GM12878 (cell line): ENCODE measurements at regions not wholly inside any gene's neighbourhood (a gene's known extent, or its start where the extent isn't known, plus 50 kb on each side); places are given as distances from the start of the nearest gene placed in this dataset.

ENCODE experiments used
- ATAC-seq: fragments of 200-7000 bp; cut with Tn5 transposase; 3 replicates; pipeline ENCODE4 v1.9.1; 2020; ENCODE audit warnings: mild to moderate bottlenecking, moderate library complexity
- BruUV-seq: library from RNA; stranded (reverse); fragments of 400-500 nt; replicated peaks from 2 replicates; lab custom pipeline; 2021; lab: Mats Ljungman, UMichigan
- CTCF ChIA-PET: fragments of 300-600 bp; sonication (Branson Sonifier 250); formaldehyde crosslinking; extraction: SDS; loops from one replicate; lab custom pipeline; 2021; ENCODE audit warnings: inconsistent platforms; lab: Yijun Ruan, JAX
- POLR2A ChIA-PET: fragments of 350-600 bp; formaldehyde crosslinking; extraction: SDS; loops from one replicate; lab custom pipeline; 2021; ENCODE audit warnings: inconsistent platforms; lab: Charles Lee
- RAD21 ChIA-PET: fragments of 300-600 bp; sonication (Branson Sonifier 250); formaldehyde crosslinking; loops from one replicate; lab custom pipeline; 2023; ENCODE audit warnings: antibody characterized with exemption; ENCODE audit not compliant: unreplicated experiment; lab: Charles Lee
- SMC1A ChIA-PET: fragments of 300-600 bp; sonication (Branson Sonifier 250); formaldehyde crosslinking; loops from one replicate; lab custom pipeline; 2023; ENCODE audit not compliant: unreplicated experiment, uncharacterized antibody; lab: Charles Lee
- DNase-seq: peaks from one replicate; pipeline ENCODE4 v3.0.0-alpha.2; 2011; ENCODE audit warnings: low read depth, low spot score
- FAIRE-seq: peaks from 3 replicates; lab custom pipeline; 2011; peaks lifted over from hg19 to GRCh38; lab: Jason Lieb, UNC
- H2AFZ ChIP-seq: 2 replicates; pipeline ENCODE4 v1.6.0; 2011; ENCODE audit warnings: low read depth, low read length, control low read depth; ENCODE audit not compliant: control insufficient read depth
- H3K27ac ChIP-seq: 2 replicates; pipeline ENCODE4 v1.5.1; 2011; ENCODE audit warnings: control low read depth; ENCODE audit not compliant: control insufficient read depth, insufficient read depth
- H3K27me3 ChIP-seq, 2 experiments: replicated peaks in 1 of 2; 2 replicates each; pipeline versions ENCODE4 v1.6.0 to v1.6.1; 2011; ENCODE audit warnings: low read length in 1 of 2; ENCODE audit not compliant: control insufficient read depth in 2 of 2, insufficient read depth in 2 of 2
- H3K36me3 ChIP-seq, 2 experiments: 2 replicates each; pipeline ENCODE4 v1.5.1; 2011; ENCODE audit warnings: low read length in 1 of 2; ENCODE audit not compliant: control insufficient read depth in 2 of 2, insufficient read depth in 2 of 2
- H3K4me1 ChIP-seq: 2 replicates; pipeline ENCODE4 v1.6.1; 2011; ENCODE audit warnings: mild to moderate bottlenecking, low read length, moderate library complexity, mixed read lengths; ENCODE audit not compliant: control insufficient read depth, insufficient read depth
- H3K4me2 ChIP-seq: 2 replicates; pipeline ENCODE4 v1.6.0; 2011; ENCODE audit warnings: control low read depth; ENCODE audit not compliant: control insufficient read depth, insufficient read depth
- H3K4me3 ChIP-seq: fragments of 200-600 bp; sonication (generic); 2 replicates; pipeline ENCODE4 v1.5.1; 2016
- H3K79me2 ChIP-seq: 2 replicates; pipeline ENCODE4 v1.6.0; 2011; ENCODE audit warnings: low read length; ENCODE audit not compliant: control insufficient read depth, insufficient read depth
- H3K9ac ChIP-seq: 2 replicates; pipeline ENCODE4 v1.8.0; 2011; ENCODE audit warnings: low read length, control low read depth, mixed read lengths; ENCODE audit not compliant: control insufficient read depth, insufficient read depth
- H3K9me3 ChIP-seq: replicated peaks from 3 replicates; pipeline ENCODE4 v1.5.1; 2011; ENCODE audit warnings: mild to moderate bottlenecking, low read length; ENCODE audit not compliant: control insufficient read depth, insufficient read depth
- H4K20me1 ChIP-seq: 2 replicates; pipeline ENCODE4 v1.6.0; 2011; ENCODE audit not compliant: control insufficient read depth, insufficient read depth
- ATF7 ChIP-seq: fragments of 450-650 bp; IDR thresholded peaks from 2 replicates; pipeline ENCODE4 v1.6.1; 2016; ENCODE audit warnings: low read depth, mild to moderate bottlenecking
- BMI1 ChIP-seq: fragments of 450-650 bp; IDR thresholded peaks from 2 replicates; pipeline ENCODE4 v1.6.1; 2016; ENCODE audit warnings: mild to moderate bottlenecking, moderate library complexity, borderline replicate concordance
- EP300 ChIP-seq, 2 experiments: fragments of 150-350 bp in 1 of 2; IDR thresholded peaks; 2 replicates each; pipeline ENCODE4 v1.6.1; 2011 to 2012; ENCODE audit warnings: low read depth in 2 of 2, low read length in 2 of 2, borderline replicate concordance in 1 of 2, improper control_type of control experiment in 1 of 2, inconsistent platforms in 1 of 2; ENCODE audit not compliant: control insufficient read depth in 1 of 2
- IRF4 ChIP-seq: IDR thresholded peaks from 2 replicates; pipeline ENCODE4 v1.6.1; 2011; ENCODE audit warnings: low read depth, low read length
- JUND ChIP-seq: IDR thresholded peaks from 2 replicates; pipeline ENCODE4 v1.6.1; 2012; ENCODE audit warnings: low read depth, mild to moderate bottlenecking, low read length, improper control_type of control experiment, moderate library complexity
- MYC ChIP-seq: IDR thresholded peaks from 2 replicates; pipeline ENCODE4 v1.6.1; 2011; ENCODE audit warnings: mild to moderate bottlenecking, low read length, moderate library complexity, inconsistent platforms; ENCODE audit not compliant: insufficient read depth, insufficient replicate concordance, insufficient read length, severe bottlenecking
- NFYA ChIP-seq: IDR thresholded peaks from 2 replicates; pipeline ENCODE4 v1.6.1; 2011; ENCODE audit warnings: low read depth, mild to moderate bottlenecking, low read length, improper control_type of control experiment, borderline replicate concordance
- POLR2AphosphoS5 ChIP-seq: IDR thresholded peaks from 2 replicates; pipeline ENCODE4 v1.6.1; 2011; ENCODE audit warnings: mild to moderate bottlenecking, low read length, inconsistent platforms
- RCOR1 ChIP-seq: conservative IDR thresholded peaks from 2 replicates; pipeline ENCODE4 v1.6.1; 2012; ENCODE audit warnings: low read depth, low read length, improper control_type of control experiment
- RFX5 ChIP-seq: IDR thresholded peaks from 2 replicates; pipeline ENCODE4 v1.6.1; 2011; ENCODE audit warnings: low read depth, low read length, improper control_type of control experiment
- SIX5 ChIP-seq: IDR thresholded peaks from 2 replicates; pipeline ENCODE4 v1.6.1; 2011; ENCODE audit warnings: mild to moderate bottlenecking, low read depth, low read length, moderate library complexity; ENCODE audit not compliant: severe bottlenecking
- SMAD5 ChIP-seq: IDR thresholded peaks from 2 replicates; pipeline ENCODE4 v1.6.1; 2016; ENCODE audit warnings: antibody characterized with exemption, low read depth
- WGBS: methylation state at CpG from one replicate; pipeline ENCODE4 v1.1.6; 2016; ENCODE audit warnings: low lambda C conversion rate; ENCODE audit not compliant: insufficient replicate concordance, insufficient coverage; ENCODE audit errors: missing lambda C conversion rate; 5-methylcytosine and 5-hydroxymethylcytosine counted together
- in situ Hi-C: fragments of 300-500 bp; cut with MboI; formaldehyde crosslinking; loops from 9 replicates; pipeline ENCODE4 v1.14.3; 2018; ENCODE audit warnings: mixed read lengths
- intact Hi-C: fragments of 100-400 bp; cut with micrococcal nuclease; formaldehyde crosslinking; loops from one replicate; pipeline ENCODE4 v1.14.2; 2022; ENCODE audit not compliant: unreplicated experiment
- TF ChIP-seq, protein P1 (sequence below): fragments of 150-350 bp; IDR thresholded peaks from 2 replicates; pipeline ENCODE4 v1.6.1; 2014; ENCODE audit warnings: mild to moderate bottlenecking, low read depth, low read length
- TF ChIP-seq, protein P2 (sequence below): IDR thresholded peaks from 2 replicates; pipeline ENCODE4 v1.6.1; 2011; ENCODE audit warnings: low read depth, low read length, improper control_type of control experiment, borderline replicate concordance
- TF ChIP-seq, protein P3 (sequence below): fragments of 450-650 bp; conservative IDR thresholded peaks from 2 replicates; pipeline ENCODE4 v1.6.1; 2017; ENCODE audit warnings: mild to moderate bottlenecking, moderate library complexity
- TF ChIP-seq, protein P4 (sequence below): IDR thresholded peaks from 2 replicates; pipeline ENCODE4 v1.6.1; 2011; ENCODE audit warnings: low read depth, mild to moderate bottlenecking, low read length, moderate library complexity, borderline replicate concordance; ENCODE audit errors: extremely low read depth
- TF ChIP-seq, protein P5 (sequence below): fragments of 450-650 bp; IDR thresholded peaks from 2 replicates; pipeline ENCODE4 v1.6.1; 2014; ENCODE audit warnings: mild to moderate bottlenecking
- TF ChIP-seq, protein P6 (sequence below): IDR thresholded peaks from 2 replicates; pipeline ENCODE4 v1.6.1; 2012; ENCODE audit warnings: low read length, inconsistent platforms

DNA sequence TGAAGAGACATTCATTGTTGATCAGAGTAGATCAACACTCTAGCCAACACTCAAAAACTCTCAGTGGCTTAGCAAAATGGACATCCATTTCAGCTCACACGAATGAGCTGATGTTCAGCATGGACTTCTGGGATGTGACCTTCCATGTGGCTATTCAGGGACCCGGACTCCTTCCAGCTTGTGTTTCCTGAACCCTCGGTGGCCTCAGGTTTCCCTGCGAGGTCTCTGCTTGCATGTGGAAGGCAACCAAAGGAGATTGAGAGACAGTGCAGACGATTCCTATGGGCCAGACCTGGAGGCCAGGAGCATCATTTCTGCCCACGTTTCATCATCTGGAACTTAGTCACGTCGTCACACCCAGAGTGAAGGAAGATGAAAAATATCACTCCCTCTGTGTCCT, 1137.4 kb downstream of the TBC1D22A start:
- 25% methylated on average over 8 of the region's 8 CpGs for WGBS
- Histone ChIP-seq H3K27me3 (no peaks in the 10 kb centered on the region), H3K4me1 (no peaks in the 10 kb centered on the region), H2AFZ (no peak overlapping the region), H4K20me1 (no peaks in the 10 kb centered on the region), H3K4me3 (no peak overlapping the region), H3K9ac (no peak overlapping the region), H3K9me3 (no peaks in the 10 kb centered on the region; the same call in 2 of the 3 replicates), H3K79me2 (no peaks in the 10 kb centered on the region), H3K36me3 (no peaks in the 10 kb centered on the region), H3K27ac (no peak overlapping the region), H3K4me2 (no peak overlapping the region)
- intact Hi-C loops, result no loop called here
- CTCF ChIA-PET, result interaction anchor here (0.6 kb wide), 1 partner anchor 18 kb away, joined by 3 read pairs; no protein-coding TSS in a partner anchor
- no TSS peak for BruUV-seq
- SMC1A ChIA-PET, result no interaction called here
- RAD21 ChIA-PET, result no interaction called here
- POLR2A ChIA-PET, result no interaction called here
- in situ Hi-C loops, result no loop called here
- FAIRE-seq (no peak), DNase-seq (no peak), ATAC-seq (no peak)
- no peak for TF ChIP-seq JUND
- TF ChIP-seq SIX5, result no peak
- TF ChIP-seq, protein P1, sequence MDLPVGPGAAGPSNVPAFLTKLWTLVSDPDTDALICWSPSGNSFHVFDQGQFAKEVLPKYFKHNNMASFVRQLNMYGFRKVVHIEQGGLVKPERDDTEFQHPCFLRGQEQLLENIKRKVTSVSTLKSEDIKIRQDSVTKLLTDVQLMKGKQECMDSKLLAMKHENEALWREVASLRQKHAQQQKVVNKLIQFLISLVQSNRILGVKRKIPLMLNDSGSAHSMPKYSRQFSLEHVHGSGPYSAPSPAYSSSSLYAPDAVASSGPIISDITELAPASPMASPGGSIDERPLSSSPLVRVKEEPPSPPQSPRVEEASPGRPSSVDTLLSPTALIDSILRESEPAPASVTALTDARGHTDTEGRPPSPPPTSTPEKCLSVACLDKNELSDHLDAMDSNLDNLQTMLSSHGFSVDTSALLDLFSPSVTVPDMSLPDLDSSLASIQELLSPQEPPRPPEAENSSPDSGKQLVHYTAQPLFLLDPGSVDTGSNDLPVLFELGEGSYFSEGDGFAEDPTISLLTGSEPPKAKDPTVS, result no peak
- TF ChIP-seq EP300 (IDR thresholded peaks at IDR 0.05; ENCODE audit: borderline replicate concordance in 1 of 2, control insufficient read depth in 1 of 2, low read depth in 2 of 2, low read length in 2 of 2), result no peak
- TF ChIP-seq, protein P2, sequence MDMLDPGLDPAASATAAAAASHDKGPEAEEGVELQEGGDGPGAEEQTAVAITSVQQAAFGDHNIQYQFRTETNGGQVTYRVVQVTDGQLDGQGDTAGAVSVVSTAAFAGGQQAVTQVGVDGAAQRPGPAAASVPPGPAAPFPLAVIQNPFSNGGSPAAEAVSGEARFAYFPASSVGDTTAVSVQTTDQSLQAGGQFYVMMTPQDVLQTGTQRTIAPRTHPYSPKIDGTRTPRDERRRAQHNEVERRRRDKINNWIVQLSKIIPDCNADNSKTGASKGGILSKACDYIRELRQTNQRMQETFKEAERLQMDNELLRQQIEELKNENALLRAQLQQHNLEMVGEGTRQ, result no peak
- no peak for TF ChIP-seq POLR2AphosphoS5
- TF ChIP-seq BMI1, result no peak
- TF ChIP-seq, protein P3, sequence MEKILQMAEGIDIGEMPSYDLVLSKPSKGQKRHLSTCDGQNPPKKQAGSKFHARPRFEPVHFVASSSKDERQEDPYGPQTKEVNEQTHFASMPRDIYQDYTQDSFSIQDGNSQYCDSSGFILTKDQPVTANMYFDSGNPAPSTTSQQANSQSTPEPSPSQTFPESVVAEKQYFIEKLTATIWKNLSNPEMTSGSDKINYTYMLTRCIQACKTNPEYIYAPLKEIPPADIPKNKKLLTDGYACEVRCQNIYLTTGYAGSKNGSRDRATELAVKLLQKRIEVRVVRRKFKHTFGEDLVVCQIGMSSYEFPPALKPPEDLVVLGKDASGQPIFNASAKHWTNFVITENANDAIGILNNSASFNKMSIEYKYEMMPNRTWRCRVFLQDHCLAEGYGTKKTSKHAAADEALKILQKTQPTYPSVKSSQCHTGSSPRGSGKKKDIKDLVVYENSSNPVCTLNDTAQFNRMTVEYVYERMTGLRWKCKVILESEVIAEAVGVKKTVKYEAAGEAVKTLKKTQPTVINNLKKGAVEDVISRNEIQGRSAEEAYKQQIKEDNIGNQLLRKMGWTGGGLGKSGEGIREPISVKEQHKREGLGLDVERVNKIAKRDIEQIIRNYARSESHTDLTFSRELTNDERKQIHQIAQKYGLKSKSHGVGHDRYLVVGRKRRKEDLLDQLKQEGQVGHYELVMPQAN, result no peak
- TF ChIP-seq ATF7, result no peak
- TF ChIP-seq SMAD5, result no peak
- TF ChIP-seq, protein P4, sequence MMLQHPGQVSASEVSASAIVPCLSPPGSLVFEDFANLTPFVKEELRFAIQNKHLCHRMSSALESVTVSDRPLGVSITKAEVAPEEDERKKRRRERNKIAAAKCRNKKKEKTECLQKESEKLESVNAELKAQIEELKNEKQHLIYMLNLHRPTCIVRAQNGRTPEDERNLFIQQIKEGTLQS, result no peak
- no peak for TF ChIP-seq NFYA
- TF ChIP-seq MYC, result no peak
- no peak for TF ChIP-seq RFX5
- no peak for TF ChIP-seq IRF4
- TF ChIP-seq, protein P5, sequence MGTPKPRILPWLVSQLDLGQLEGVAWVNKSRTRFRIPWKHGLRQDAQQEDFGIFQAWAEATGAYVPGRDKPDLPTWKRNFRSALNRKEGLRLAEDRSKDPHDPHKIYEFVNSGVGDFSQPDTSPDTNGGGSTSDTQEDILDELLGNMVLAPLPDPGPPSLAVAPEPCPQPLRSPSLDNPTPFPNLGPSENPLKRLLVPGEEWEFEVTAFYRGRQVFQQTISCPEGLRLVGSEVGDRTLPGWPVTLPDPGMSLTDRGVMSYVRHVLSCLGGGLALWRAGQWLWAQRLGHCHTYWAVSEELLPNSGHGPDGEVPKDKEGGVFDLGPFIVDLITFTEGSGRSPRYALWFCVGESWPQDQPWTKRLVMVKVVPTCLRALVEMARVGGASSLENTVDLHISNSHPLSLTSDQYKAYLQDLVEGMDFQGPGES, result no peak
- no peak for TF ChIP-seq RCOR1
- TF ChIP-seq, protein P6, sequence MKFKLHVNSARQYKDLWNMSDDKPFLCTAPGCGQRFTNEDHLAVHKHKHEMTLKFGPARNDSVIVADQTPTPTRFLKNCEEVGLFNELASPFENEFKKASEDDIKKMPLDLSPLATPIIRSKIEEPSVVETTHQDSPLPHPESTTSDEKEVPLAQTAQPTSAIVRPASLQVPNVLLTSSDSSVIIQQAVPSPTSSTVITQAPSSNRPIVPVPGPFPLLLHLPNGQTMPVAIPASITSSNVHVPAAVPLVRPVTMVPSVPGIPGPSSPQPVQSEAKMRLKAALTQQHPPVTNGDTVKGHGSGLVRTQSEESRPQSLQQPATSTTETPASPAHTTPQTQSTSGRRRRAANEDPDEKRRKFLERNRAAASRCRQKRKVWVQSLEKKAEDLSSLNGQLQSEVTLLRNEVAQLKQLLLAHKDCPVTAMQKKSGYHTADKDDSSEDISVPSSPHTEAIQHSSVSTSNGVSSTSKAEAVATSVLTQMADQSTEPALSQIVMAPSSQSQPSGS, result no peak
